SK-N-SH (cell line): ENCODE measurements at regions not wholly inside any gene's neighbourhood (a gene's known extent, or its start where the extent isn't known, plus 50 kb on each side); places are given as distances from the start of the nearest gene placed in this dataset.

Source experiments
- CTCF ChIA-PET: fragments of 300-600, 350-600 bp; formaldehyde crosslinking; extraction: SDS; loops from one replicate; lab custom pipeline; 2021; lab: Yijun Ruan, JAX
- POLR2A ChIA-PET: fragments of 350-600 bp; sonication (Branson Sonifier 250); formaldehyde crosslinking; extraction: SDS; loops from one replicate; lab custom pipeline; 2020; ENCODE audit warnings: antibody characterized with exemption, inconsistent platforms; lab: Yijun Ruan, JAX
- DNase-seq: peaks from one replicate; pipeline ENCODE4 v3.0.0; 2012
- H2AFZ ChIP-seq: fragments of 200-600 bp; sonication (generic); 2 replicates; pipeline ENCODE4 v1.8.1; 2016; ENCODE audit warnings: antibody characterized with exemption, mild to moderate bottlenecking, low read depth
- H3F3A ChIP-seq: fragments of 200-600 bp; sonication (generic); replicated peaks from 2 replicates; pipeline ENCODE3; 2016; ENCODE audit warnings: antibody characterized with exemption, mild to moderate bottlenecking; ENCODE audit not compliant: insufficient read depth
- H3K27ac ChIP-seq, 2 experiments: fragments of 200-500 bp in 1 of 2; fragments of 200-600 bp in 1 of 2; sonication (Bioruptor generic) in 1 of 2; sonication (generic), shearing (Covaris generic) in 1 of 2; 2 replicates each; pipeline versions ENCODE4 v1.5.1 to v1.6.1; 2014 to 2016; ENCODE audit warnings: low read depth in 2 of 2, inconsistent platforms in 1 of 2, low read length in 1 of 2, mild to moderate bottlenecking in 1 of 2, mixed read lengths in 1 of 2
- H3K27me3 ChIP-seq: fragments of 200-600 bp; sonication (generic), shearing (Covaris generic); 2 replicates; pipeline ENCODE4 v1.6.1; 2016; ENCODE audit warnings: mixed run types; ENCODE audit not compliant: insufficient read depth
- H3K36me3 ChIP-seq, 2 experiments: fragments of 200-500 bp in 1 of 2; fragments of 200-600 bp in 1 of 2; sonication (Bioruptor generic) in 1 of 2; sonication (generic) in 1 of 2; replicated peaks in 1 of 2; 2 replicates each; pipeline versions ENCODE3 to v1.5.1; 2014 to 2016; ENCODE audit warnings: low read length in 1 of 2, mild to moderate bottlenecking in 1 of 2; ENCODE audit not compliant: insufficient read depth in 2 of 2, control insufficient read depth in 1 of 2
- H3K4me1 ChIP-seq, 2 experiments: fragments of 200-500 bp in 1 of 2; fragments of 200-600 bp in 1 of 2; sonication (Bioruptor generic) in 1 of 2; sonication (generic), shearing (Covaris generic) in 1 of 2; 2 replicates each; pipeline versions ENCODE4 v1.5.1 to v1.6.1; 2014 to 2016; ENCODE audit warnings: low read depth in 1 of 2, low read length in 1 of 2, mixed run types in 1 of 2; ENCODE audit not compliant: insufficient read depth in 2 of 2, control insufficient read depth in 1 of 2
- H3K4me2 ChIP-seq: fragments of 200-600 bp; sonication (generic), shearing (Covaris generic); 2 replicates; pipeline ENCODE4 v1.6.1; 2017; ENCODE audit warnings: mixed run types
- H3K4me3 ChIP-seq, 2 experiments: fragments of 200-500 bp in 1 of 2; fragments of 200-600 bp in 1 of 2; sonication (Bioruptor generic) in 1 of 2; sonication (generic), shearing (Covaris generic) in 1 of 2; 2 replicates each; pipeline versions ENCODE4 v1.5.1 to v1.8.1; 2014 to 2016; ENCODE audit warnings: low read depth in 2 of 2, inconsistent platforms in 1 of 2, low read length in 1 of 2, mild to moderate bottlenecking in 1 of 2, mixed read lengths in 1 of 2, moderate library complexity in 1 of 2
- H3K79me2 ChIP-seq: fragments of 200-600 bp; sonication (generic); 2 replicates; pipeline ENCODE4 v1.8.1; 2017; ENCODE audit warnings: mild to moderate bottlenecking; ENCODE audit not compliant: insufficient read depth
- H3K9ac ChIP-seq: fragments of 200-600 bp; sonication (generic); 2 replicates; pipeline ENCODE4 v1.6.1; 2017; ENCODE audit warnings: mixed run types
- H3K9me2 ChIP-seq: fragments of 200-600 bp; sonication (generic); 2 replicates; pipeline ENCODE4 v1.6.1; 2017; ENCODE audit warnings: mixed run types
- H3K9me3 ChIP-seq: fragments of 200-600 bp; sonication (generic); 2 replicates; pipeline ENCODE4 v1.6.1; 2017; ENCODE audit warnings: mixed run types, mild to moderate bottlenecking, moderate library complexity
- H4K20me1 ChIP-seq: fragments of 200-600 bp; sonication (generic); 2 replicates; pipeline ENCODE4 v1.6.1; 2017; ENCODE audit warnings: mild to moderate bottlenecking, mixed run types; ENCODE audit not compliant: insufficient read depth
- ELF1 ChIP-seq: IDR thresholded peaks from 2 replicates; pipeline ENCODE4 v1.4.0; 2012
- FOSL2 ChIP-seq: IDR thresholded peaks from 2 replicates; pipeline ENCODE4 v1.4.0; 2012; ENCODE audit warnings: low read depth, mild to moderate bottlenecking, moderate library complexity, borderline replicate concordance
- FOXM1 ChIP-seq: IDR thresholded peaks from 2 replicates; pipeline ENCODE4 v1.4.0; 2012; ENCODE audit warnings: low read depth, mild to moderate bottlenecking
- NRF1 ChIP-seq: IDR thresholded peaks from 2 replicates; pipeline ENCODE4 v1.6.1; 2012; ENCODE audit warnings: low read depth, mild to moderate bottlenecking, low read length
- POLR2AphosphoS5 ChIP-seq: IDR thresholded peaks from 2 replicates; pipeline ENCODE4 v1.6.1; 2012; ENCODE audit warnings: low read depth, low read length
- RCOR1 ChIP-seq: fragments of 150-350 bp; IDR thresholded peaks from 2 replicates; pipeline ENCODE4 v1.6.1; 2017; ENCODE audit warnings: antibody characterized with exemption, low read length
- RFX5 ChIP-seq: IDR thresholded peaks from 2 replicates; pipeline ENCODE4 v1.6.1; 2012; ENCODE audit warnings: mild to moderate bottlenecking, improper control_type of control experiment, low read length
- RXRA ChIP-seq: IDR thresholded peaks from 2 replicates; pipeline ENCODE4 v1.4.0; 2012; ENCODE audit warnings: low read depth, mild to moderate bottlenecking, borderline replicate concordance
- SMC3 ChIP-seq: IDR thresholded peaks from 2 replicates; pipeline ENCODE4 v1.6.1; 2012; ENCODE audit warnings: low read depth, low read length, improper control_type of control experiment
- TAF1 ChIP-seq: IDR thresholded peaks from 2 replicates; pipeline ENCODE4 v1.6.1; 2012; ENCODE audit warnings: low read depth, mild to moderate bottlenecking, low read length, moderate library complexity, borderline replicate concordance
- WGBS: methylation state at CpG from one replicate; pipeline ENCODE4 v1.1.6; 2017; ENCODE audit warnings: low lambda C conversion rate; 5-methylcytosine and 5-hydroxymethylcytosine counted together
- TF ChIP-seq, protein P1 (sequence below): IDR thresholded peaks from 2 replicates; pipeline ENCODE4 v1.6.1; 2012; ENCODE audit warnings: mild to moderate bottlenecking, low read depth, low read length, moderate library complexity
- TF ChIP-seq, protein P2 (sequence below): fragments of 150-350 bp; IDR thresholded peaks from 2 replicates; pipeline ENCODE4 v1.6.1; 2016; ENCODE audit warnings: mild to moderate bottlenecking, low read depth, low read length
- TF ChIP-seq, protein P3 (sequence below): fragments of 200-600 bp; sonication (generic); IDR thresholded peaks from 2 replicates; pipeline ENCODE4 v1.6.1; 2017; ENCODE audit warnings: antibody characterized with exemption, mild to moderate bottlenecking, moderate library complexity
- TF ChIP-seq, protein P4 (sequence below): IDR thresholded peaks from 2 replicates; pipeline ENCODE4 v1.4.0; 2012; ENCODE audit warnings: low read depth
- TF ChIP-seq, protein P5 (sequence below): IDR thresholded peaks from 2 replicates; pipeline ENCODE4; 2012
- TF ChIP-seq, protein P6 (sequence below): IDR thresholded peaks from 2 replicates; pipeline ENCODE4 v1.4.0; 2012; ENCODE audit warnings: low read depth, borderline replicate concordance

DNA sequence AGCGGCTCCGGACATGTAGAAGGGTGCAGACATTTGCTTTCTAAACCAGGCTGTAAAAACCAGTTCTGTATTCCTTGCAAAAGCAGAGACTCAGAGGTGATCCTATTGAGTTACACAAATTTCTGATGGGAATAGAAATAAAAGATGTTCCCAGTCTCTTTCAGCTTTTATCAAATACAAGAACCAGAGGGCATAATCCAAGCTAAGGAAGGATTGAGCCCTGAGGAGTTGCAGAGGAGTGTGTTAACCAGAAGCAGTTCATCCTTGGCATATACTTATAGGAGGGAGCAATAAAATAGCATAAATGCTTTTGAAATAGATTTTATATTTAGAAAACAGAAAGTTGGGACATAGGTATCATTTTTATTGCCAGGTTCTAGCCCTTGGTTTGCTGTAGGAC lies 75.3 kb downstream of the KIF4B start:
- H3K9me3 ChIP-seq: no peaks in the 10 kb centered on the region
- H3K27ac ChIP-seq: no peak overlapping the region
- no peaks in the 10 kb centered on the region for H3K9me2 ChIP-seq
- H4K20me1 ChIP-seq: no peaks in the 10 kb centered on the region
- CTCF ChIA-PET: no interaction called here
- H3K36me3 ChIP-seq: no peaks in the 10 kb centered on the region
- no peak overlapping the region for H3K4me3 ChIP-seq
- DNase-seq: no peak
- 77% methylated on average over 2 of the region's 2 CpGs for WGBS
- no peak for TF ChIP-seq POLR2AphosphoS5
- TF ChIP-seq ELF1: no peak
- no peak for TF ChIP-seq SMC3
- no peak for TF ChIP-seq RXRA
- no peak for TF ChIP-seq RCOR1
- TF ChIP-seq, protein P1, sequence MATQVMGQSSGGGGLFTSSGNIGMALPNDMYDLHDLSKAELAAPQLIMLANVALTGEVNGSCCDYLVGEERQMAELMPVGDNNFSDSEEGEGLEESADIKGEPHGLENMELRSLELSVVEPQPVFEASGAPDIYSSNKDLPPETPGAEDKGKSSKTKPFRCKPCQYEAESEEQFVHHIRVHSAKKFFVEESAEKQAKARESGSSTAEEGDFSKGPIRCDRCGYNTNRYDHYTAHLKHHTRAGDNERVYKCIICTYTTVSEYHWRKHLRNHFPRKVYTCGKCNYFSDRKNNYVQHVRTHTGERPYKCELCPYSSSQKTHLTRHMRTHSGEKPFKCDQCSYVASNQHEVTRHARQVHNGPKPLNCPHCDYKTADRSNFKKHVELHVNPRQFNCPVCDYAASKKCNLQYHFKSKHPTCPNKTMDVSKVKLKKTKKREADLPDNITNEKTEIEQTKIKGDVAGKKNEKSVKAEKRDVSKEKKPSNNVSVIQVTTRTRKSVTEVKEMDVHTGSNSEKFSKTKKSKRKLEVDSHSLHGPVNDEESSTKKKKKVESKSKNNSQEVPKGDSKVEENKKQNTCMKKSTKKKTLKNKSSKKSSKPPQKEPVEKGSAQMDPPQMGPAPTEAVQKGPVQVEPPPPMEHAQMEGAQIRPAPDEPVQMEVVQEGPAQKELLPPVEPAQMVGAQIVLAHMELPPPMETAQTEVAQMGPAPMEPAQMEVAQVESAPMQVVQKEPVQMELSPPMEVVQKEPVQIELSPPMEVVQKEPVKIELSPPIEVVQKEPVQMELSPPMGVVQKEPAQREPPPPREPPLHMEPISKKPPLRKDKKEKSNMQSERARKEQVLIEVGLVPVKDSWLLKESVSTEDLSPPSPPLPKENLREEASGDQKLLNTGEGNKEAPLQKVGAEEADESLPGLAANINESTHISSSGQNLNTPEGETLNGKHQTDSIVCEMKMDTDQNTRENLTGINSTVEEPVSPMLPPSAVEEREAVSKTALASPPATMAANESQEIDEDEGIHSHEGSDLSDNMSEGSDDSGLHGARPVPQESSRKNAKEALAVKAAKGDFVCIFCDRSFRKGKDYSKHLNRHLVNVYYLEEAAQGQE: no peak
- TF ChIP-seq RFX5: no peak
- TF ChIP-seq, protein P2, sequence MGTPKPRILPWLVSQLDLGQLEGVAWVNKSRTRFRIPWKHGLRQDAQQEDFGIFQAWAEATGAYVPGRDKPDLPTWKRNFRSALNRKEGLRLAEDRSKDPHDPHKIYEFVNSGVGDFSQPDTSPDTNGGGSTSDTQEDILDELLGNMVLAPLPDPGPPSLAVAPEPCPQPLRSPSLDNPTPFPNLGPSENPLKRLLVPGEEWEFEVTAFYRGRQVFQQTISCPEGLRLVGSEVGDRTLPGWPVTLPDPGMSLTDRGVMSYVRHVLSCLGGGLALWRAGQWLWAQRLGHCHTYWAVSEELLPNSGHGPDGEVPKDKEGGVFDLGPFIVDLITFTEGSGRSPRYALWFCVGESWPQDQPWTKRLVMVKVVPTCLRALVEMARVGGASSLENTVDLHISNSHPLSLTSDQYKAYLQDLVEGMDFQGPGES: no peak
- POLR2A ChIA-PET: no interaction called here
- H3K9ac ChIP-seq: no peak overlapping the region
- H3K4me2 ChIP-seq: no peak overlapping the region
- no peaks in the 10 kb centered on the region for H3F3A ChIP-seq
- peaks cover 0 to 5% of the 10 kb centered on the region in 2 experiments; a peak in 3 of 4 replicates for H3K4me1 ChIP-seq
- H3K79me2 ChIP-seq: no peaks in the 10 kb centered on the region
- H2AFZ ChIP-seq: no peak overlapping the region
- H3K27me3 ChIP-seq: no peaks in the 10 kb centered on the region

DNA sequence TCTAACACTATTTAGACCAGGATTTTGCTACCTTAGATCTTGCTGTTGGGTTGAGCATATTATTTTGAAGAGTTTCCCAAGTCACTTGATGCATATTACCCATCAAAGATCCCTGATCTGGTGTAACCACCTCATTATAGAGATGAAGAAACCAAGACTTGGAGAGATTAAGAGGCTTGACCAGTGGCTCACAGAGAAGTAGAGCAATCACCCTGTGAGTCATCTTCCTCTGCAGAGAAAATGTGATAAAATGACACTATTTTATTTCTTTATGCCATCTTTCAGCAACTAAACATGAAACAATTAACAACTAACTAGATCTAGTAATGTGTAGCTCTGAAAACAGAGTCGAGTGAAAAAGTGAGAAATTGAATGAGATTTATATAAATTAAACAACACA lies 76.1 kb downstream of the KIF4B start:
- Histone ChIP-seq H3F3A (no peaks in the 10 kb centered on the region), H3K36me3 (no peaks in the 10 kb centered on the region), H3K27ac (no peak overlapping the region), H3K27me3 (no peaks in the 10 kb centered on the region), H3K9me2 (no peaks in the 10 kb centered on the region), H2AFZ (no peak overlapping the region), H3K9me3 (no peaks in the 10 kb centered on the region), H3K4me1 (peaks cover 0 to 5% of the 10 kb centered on the region in 2 experiments; a peak in 3 of 4 replicates), H4K20me1 (no peaks in the 10 kb centered on the region), H3K4me2 (no peak overlapping the region), H3K79me2 (no peaks in the 10 kb centered on the region), H3K4me3 (no peak overlapping the region), H3K9ac (no peak overlapping the region)
- no peak for DNase-seq
- WGBS: 45% methylated on average over 1 of the region's 1 CpG
- CTCF ChIA-PET: interaction anchor here (1.2 kb wide), 1 partner anchor 117 kb away, joined by 3 read pairs; no protein-coding TSS in a partner anchor
- POLR2A ChIA-PET: no interaction called here
- TF ChIP-seq TAF1 (no peak), FOXM1 (no peak), POLR2AphosphoS5 (no peak), RFX5 (no peak), FOSL2 (no peak), NRF1 (no peak)
- TF ChIP-seq, protein P3, sequence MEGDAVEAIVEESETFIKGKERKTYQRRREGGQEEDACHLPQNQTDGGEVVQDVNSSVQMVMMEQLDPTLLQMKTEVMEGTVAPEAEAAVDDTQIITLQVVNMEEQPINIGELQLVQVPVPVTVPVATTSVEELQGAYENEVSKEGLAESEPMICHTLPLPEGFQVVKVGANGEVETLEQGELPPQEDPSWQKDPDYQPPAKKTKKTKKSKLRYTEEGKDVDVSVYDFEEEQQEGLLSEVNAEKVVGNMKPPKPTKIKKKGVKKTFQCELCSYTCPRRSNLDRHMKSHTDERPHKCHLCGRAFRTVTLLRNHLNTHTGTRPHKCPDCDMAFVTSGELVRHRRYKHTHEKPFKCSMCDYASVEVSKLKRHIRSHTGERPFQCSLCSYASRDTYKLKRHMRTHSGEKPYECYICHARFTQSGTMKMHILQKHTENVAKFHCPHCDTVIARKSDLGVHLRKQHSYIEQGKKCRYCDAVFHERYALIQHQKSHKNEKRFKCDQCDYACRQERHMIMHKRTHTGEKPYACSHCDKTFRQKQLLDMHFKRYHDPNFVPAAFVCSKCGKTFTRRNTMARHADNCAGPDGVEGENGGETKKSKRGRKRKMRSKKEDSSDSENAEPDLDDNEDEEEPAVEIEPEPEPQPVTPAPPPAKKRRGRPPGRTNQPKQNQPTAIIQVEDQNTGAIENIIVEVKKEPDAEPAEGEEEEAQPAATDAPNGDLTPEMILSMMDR: no peak
- TF ChIP-seq, protein P4, sequence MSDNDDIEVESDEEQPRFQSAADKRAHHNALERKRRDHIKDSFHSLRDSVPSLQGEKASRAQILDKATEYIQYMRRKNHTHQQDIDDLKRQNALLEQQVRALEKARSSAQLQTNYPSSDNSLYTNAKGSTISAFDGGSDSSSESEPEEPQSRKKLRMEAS: no peak
- TF ChIP-seq, protein P5, sequence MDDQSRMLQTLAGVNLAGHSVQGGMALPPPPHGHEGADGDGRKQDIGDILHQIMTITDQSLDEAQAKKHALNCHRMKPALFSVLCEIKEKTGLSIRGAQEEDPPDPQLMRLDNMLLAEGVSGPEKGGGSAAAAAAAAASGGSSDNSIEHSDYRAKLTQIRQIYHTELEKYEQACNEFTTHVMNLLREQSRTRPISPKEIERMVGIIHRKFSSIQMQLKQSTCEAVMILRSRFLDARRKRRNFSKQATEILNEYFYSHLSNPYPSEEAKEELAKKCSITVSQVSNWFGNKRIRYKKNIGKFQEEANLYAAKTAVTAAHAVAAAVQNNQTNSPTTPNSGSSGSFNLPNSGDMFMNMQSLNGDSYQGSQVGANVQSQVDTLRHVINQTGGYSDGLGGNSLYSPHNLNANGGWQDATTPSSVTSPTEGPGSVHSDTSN: no peak
- TF ChIP-seq, protein P6, sequence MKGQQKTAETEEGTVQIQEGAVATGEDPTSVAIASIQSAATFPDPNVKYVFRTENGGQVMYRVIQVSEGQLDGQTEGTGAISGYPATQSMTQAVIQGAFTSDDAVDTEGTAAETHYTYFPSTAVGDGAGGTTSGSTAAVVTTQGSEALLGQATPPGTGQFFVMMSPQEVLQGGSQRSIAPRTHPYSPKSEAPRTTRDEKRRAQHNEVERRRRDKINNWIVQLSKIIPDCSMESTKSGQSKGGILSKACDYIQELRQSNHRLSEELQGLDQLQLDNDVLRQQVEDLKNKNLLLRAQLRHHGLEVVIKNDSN: no peak
